GM18511 (cell line): ENCODE measurements at regions not wholly inside any gene's neighbourhood (a gene's known extent, or its start where the extent isn't known, plus 50 kb on each side); places are given as distances from the start of the nearest gene placed in this dataset.

Experiments used
- ATAC-seq: cut with Tn5 transposase; IDR thresholded peaks from one replicate; pipeline ENCODE4 v1.9.1; 2021; ENCODE audit warnings: mild to moderate bottlenecking, moderate library complexity; ENCODE audit not compliant: unreplicated experiment

GRCh38 chr16:73251608-73252007 is 203.7 kb upstream of the ZFHX3 start:
- no peak for ATAC-seq

DNA sequence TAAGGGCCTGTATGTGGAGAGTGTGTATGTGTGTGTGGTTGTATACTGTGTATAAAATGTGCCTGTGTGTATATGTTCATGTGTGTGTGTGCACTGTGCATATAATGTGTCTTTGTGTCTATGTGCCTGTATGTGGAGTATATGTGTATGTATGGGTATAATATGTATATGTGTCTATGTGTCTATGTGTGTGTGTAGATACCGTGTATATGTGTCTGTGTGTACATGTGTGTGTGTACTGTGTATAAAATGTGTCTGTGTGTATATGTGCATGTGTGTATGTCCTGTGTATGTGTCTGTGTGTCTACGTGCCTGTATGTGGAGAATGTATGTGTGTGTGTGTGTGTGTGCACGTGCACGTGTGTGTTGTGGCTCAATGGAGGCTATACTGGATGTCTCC is 200.4 kb upstream of the ZFHX3 start:
- ATAC-seq, result no peak

DNA sequence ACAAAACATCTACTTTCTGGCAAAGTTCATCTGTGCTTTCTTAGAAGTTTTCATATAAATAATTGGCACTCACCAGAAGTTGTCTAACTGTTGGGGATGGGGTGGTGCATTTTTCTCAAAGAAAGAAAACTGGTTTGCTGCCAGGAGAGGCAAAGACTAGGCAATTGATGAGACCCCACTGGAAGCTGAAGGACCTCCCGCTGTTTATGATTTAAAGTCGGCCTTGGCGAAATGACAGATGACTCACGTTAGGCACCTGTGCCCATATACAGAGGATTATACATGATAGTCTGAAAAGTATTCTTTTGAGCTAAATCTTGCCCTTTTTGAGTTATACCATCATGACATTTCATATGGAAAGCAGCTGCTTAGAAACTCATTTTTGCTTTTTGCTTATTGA is 193.0 kb upstream of the ZFHX3 start:
- no peak for ATAC-seq

- no peak for ATAC-seq
These were observed 189.7 kb upstream of the ZFHX3 start for GRCh38 chr16:73237601-73238000.

DNA sequence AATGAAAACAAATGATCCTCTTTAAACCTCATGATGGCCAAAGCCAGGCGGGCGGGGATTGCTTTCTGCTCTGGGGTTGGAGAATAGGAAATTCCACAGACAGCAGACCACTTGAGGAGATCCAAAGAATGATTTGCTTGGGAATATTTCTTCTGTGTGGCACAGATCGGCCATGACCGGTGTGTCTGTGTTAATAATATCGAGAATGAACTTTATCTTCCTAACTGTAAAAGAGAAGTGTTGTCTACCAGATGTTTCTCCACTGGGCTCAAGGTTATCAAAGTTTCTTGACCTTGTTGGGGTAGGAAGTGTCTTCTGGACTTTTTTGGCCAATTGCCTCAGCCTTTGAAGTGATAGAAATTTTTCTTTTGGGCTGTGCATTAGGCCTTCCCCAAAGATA is 186.6 kb upstream of the ZFHX3 start:
- no peak for ATAC-seq

- no peak for ATAC-seq
These were observed 186.0 kb upstream of the ZFHX3 start for GRCh38 chr16:73233846-73234424.

DNA sequence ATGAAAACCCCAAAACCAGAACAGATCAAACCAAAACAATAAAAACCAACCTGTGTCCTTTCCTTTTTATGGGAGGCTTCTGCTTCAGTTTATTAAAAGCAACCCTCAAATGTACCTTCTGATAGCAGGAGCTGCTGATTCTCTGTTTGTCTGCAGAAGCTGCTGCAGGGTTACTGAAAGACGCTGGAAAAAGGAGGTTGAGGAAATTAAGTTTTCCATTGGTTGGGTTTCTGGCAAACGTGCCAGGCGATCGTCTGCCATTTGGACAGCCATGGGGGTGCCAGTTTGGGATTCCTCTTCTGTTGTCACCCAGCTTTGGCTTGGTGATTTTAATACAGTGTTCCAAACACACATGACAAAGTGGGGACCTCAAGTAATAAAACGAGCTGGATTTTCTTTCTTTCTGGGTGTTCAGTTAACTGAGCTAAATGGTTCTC is 185.4 kb upstream of the ZFHX3 start:
- ATAC-seq, result no peak

DNA sequence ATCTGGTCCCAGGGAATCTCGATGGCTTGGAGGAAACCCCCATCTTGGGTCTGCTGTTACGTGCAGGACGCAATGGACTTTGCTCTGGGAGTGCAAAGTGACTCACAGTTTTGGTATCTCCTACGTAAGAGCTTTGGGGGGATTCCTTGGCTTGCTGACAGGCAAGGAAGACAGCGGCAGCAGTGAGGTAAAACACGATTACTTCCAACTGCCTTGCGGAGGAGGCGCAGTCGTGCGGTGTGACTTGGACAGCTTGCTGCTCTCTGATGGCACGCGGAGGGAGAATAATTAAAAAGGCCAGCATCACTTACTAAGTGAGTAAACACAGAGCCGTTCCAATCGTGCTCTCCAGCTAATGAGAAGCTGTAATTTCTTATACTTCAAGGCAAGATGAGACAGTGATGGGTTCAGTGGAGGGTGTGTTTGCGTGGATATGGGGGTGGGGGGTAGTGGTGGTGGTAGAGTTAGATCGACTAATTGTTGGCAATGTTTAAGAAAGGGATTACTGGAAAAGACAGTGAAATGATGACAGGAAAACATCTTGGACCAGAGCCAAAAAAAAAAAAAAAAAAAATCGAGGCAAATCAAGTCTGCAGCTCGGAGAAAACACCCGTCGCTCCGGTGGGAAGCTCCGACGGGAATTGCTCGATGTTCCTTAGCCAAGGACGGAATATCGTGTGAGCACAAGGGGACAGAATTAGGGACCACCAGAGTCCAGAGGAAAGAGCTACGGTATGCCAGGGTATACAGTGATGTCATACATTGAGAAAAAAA is 184.8 kb upstream of the ZFHX3 start:
- ATAC-seq, result no peak

DNA sequence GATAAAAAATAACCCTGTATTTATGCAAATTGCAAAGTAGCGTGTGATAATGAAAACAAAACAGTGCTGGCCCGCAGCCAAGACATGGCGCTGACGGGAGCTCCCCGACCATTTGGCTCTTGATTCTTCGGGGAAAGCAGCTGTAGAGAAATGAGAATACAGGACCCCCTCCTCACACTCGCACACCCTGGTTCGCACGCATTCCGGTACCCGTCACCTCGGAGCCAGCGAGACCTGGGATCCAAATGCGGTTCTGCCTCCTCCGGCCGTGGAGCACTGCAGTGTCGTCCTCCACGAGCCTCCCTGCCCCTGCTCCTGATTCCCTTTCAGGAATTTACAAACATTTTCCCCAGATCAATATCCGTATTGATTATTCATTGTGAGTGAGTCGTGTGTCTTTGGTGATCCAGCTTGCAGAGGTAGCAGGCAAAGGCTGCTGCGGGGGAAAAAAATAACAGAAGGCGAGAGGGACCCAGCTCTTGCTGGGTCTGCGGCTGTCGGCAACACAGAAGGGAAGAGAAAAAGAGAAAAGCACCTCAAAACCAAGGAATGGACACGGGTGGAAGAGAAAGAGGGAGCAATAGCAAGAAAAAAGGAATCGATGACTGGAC is 184.1 kb upstream of the ZFHX3 start:
- no peak for ATAC-seq

GRCh38 chr16:73231379-73231778 is 183.5 kb upstream of the ZFHX3 start:
- ATAC-seq, result no peak

- ATAC-seq, result no peak
These were observed 182.7 kb upstream of the ZFHX3 start for GRCh38 chr16:73230651-73231050.

DNA sequence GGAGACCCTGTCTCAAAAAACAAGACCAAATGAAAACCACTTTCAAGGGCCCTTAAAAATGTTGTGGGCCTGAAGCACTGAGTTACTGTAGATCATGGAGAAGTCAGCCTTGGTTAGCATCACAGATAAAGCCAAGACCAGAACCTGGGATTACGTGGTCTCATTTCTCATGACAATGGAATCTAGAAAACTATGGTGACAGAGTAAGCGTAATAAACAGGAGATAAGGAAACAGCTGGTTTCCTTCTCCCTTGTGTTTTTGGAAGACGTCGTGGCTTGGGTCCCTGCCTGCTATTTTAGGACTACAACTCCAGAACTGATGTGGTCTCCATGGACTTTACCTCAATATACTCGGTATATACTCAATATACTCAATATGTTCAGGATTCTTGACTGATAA is 180.7 kb upstream of the ZFHX3 start:
- no peak for ATAC-seq

GRCh38 chr16:73226675-73227074 is 178.7 kb upstream of the ZFHX3 start:
- no peak for ATAC-seq

DNA sequence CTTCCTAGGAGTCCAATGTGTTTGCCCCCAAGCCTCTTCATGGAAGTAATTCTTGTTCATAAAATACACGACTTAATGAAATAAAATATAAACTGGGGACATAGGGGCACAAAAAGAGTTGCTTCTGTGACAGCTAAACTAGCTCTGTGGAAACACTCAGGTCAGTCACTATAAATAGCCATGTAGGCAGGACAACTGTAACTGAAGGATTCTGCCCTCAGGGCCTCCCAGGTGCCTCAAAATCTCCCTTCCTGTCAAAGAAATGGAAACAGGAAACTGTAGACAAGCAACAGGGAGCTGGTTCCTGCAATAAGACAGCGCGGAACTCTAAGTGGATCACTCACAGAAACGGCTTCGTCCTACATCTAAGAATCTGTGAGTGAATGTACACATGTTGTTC is 178.1 kb upstream of the ZFHX3 start:
- no peak for ATAC-seq

- no peak for ATAC-seq
These were observed 172.9 kb upstream of the ZFHX3 start for GRCh38 chr16:73220836-73221235.

DNA sequence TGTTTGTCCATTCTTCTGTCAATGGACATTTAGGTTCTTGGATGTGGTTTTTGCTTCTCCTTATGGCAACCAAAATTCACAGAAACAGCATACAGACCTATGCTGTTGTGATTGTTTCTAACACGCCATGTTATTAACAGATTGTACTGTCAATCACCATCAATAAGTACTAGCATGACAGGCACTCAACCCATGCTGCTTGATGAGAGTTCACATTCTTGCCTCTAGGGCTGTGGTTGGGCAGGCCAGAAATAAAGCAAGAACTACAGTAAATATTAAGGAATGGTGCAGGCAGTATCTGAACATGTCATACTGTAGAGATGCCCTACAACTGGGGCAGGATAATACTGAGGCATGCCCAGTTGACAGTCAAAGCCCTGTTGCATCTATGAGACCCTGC is 171.2 kb upstream of the ZFHX3 start:
- no peak for ATAC-seq

DNA sequence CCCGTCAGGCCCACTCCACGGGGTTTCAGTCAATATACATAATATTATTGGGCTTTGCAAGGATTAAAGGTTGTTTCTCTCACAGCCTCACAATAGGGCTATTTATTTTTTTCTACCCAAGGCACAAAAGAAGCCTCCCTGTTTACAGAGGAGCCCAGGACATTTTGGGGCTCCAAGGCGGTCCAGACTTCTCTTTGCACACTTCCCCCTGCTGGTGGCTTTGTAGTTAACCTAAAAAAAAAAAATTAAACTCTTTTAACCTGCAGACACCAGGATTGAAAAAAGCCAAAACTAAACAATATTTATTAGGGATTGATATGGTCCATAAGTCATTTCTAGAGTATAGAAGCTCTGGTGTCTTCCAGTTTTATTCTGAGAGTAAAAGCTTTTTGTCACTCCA is 169.7 kb upstream of the ZFHX3 start:
- ATAC-seq, result no peak

DNA sequence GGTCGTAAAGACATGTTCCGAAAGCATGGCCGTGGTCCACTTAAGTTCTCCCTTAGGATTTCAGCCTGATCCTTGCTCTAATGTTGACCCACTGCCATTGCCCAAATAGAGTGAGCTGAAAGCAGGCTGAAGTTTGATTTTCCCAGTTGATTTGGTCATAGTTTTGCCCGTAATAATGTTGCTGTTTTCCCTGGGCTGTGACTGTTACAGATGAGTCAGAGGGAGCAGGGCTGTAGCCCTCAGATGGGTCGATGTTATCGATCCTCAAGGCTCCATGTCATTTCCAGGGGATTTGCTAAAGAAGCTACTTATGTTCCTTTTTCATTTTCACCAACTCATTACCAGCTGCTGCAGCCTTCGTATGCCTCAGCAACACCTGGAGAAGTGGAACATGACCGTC is 169.0 kb upstream of the ZFHX3 start:
- no peak for ATAC-seq

GRCh38 chr16:73215678-73216377 is 167.9 kb upstream of the ZFHX3 start:
- ATAC-seq, result no peak

DNA sequence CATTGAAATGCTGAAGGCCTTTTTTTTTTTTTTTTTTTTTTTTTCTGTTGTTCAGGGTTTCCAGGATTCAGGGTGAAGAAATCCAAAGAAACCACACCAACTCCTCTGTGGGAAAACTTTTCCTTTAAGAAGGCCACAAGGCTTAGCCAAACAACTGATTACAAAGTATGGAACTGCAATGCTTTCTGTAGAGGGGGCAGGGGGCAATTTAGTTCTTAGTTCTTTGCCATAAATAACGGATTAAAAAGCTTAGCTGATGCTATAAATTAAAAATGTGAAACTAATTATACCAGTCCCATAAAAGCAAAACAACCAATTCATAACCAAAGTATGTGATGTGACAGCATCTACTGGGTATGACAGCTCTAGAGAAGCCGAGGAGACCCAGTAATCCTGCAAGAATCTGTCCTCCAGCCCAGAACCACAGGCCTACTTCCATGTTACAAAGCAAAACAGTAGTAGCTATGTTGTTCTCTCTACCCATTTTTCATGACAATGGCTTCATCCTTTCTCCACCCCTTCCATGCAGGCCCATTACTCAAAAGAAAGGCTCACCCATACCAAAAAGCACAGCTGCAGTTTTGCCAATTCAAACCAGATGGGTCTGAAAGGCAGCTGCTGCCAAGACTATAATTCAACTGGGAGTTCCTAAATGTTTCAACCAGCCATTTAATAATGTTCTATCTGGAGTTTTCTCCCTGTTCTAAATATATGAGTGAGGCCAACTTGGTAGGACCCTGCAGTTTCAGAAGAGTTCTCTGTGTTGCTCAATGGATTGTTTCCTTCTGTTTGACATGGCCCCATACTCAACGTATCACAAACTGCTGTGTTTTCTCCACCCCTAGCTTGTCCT is 167.1 kb upstream of the ZFHX3 start:
- ATAC-seq, result no peak
